ENCODE measurements at regions not wholly inside any gene's neighbourhood (a gene's known extent, or its start where the extent isn't known, plus 50 kb on each side); places are given as distances from the start of the nearest gene placed in this dataset.
A peak's percentile ranks its signal among the peaks of the same experiment; 100 is the strongest.

GRCh38 chr14:98889836-98890185, 382.2 kb downstream of the BCL11B start:
- no peaks in the 10 kb centered on the region for H3K79me1 ChIP-seq (ENCODE audit: low read depth, low read length)
- no peak overlapping the region for H3K23ac ChIP-seq (ENCODE audit: low read depth, low read length, poor library complexity)
- no peaks in the 10 kb centered on the region for H3K36me3 ChIP-seq (replicated peaks in 1 of 2; ENCODE audit: control insufficient read depth in 2 of 2, insufficient read depth in 2 of 2, low read length in 2 of 2)

GRCh38 chr14:98890556-98891340, 381.2 kb downstream of the BCL11B start:
- no peak overlapping the region for H4K8ac ChIP-seq (ENCODE audit: low read depth, low read length)
- DNase-seq (ENCODE audit: low spot score), result peak; percentile 24
- peak overlapping the region; percentile 73 for H2AK5ac ChIP-seq (ENCODE audit: low read depth, low read length)
- no peak overlapping the region for H3K27ac ChIP-seq (replicated peaks; ENCODE audit: low read length)
- no peak overlapping the region for H3K4me3 ChIP-seq (ENCODE audit: low read length in 2 of 2)
- peaks cover 0 to 3% (median 0%) of the 10 kb centered on the region in 3 experiments for H3K27me3 ChIP-seq (ENCODE audit: control insufficient read depth in 3 of 3, insufficient read depth in 3 of 3, low read depth in 1 of 3, low read length in 3 of 3)
- H3K36me3 ChIP-seq (replicated peaks in 1 of 2; ENCODE audit: control insufficient read depth in 2 of 2, insufficient read depth in 2 of 2, low read length in 2 of 2), result no peaks in the 10 kb centered on the region
- no CpG with 5 or more reads among the region's 13 CpGs for WGBS, 2 donors (ENCODE audit: extremely low coverage in 2 of 2, insufficient read length in 2 of 2, insufficient replicate concordance in 1 of 2)
- H3K4ac ChIP-seq (ENCODE audit: low read length), result no peak overlapping the region
- no peak overlapping the region for H2BK120ac ChIP-seq (ENCODE audit: low read depth, low read length)
- no peak overlapping the region for H2BK15ac ChIP-seq (ENCODE audit: low read length)
- H3K9me3 ChIP-seq (replicated peaks in 1 of 2; ENCODE audit: control insufficient read depth in 2 of 2, insufficient read depth in 1 of 2, low read depth in 1 of 2, low read length in 2 of 2), result peaks cover 0 to 3% of the 10 kb centered on the region in 2 donors
- no peak overlapping the region for H3K4me2 ChIP-seq (ENCODE audit: insufficient read depth, low read length, poor library complexity, severe bottlenecking)
- H2BK5ac ChIP-seq (ENCODE audit: low read length), result no peak overlapping the region
- no peak overlapping the region for H3K23ac ChIP-seq (ENCODE audit: low read depth, low read length, poor library complexity)
- H4K91ac ChIP-seq (ENCODE audit: low read depth, low read length, poor library complexity), result no peak overlapping the region
- no peak overlapping the region for H3K18ac ChIP-seq (ENCODE audit: low read length)
- no peak overlapping the region for H2AFZ ChIP-seq (ENCODE audit: low read length)
- no peak overlapping the region for H2BK12ac ChIP-seq (ENCODE audit: low read length)
- H3K4me1 ChIP-seq (ENCODE audit: control insufficient read depth in 2 of 2, insufficient read depth in 1 of 2, low read depth in 1 of 2, low read length in 2 of 2), result peaks cover 0 to 12% of the 10 kb centered on the region in 2 donors
- no peaks in the 10 kb centered on the region for H3K79me1 ChIP-seq (ENCODE audit: low read depth, low read length)
- no peak overlapping the region for H3K9ac ChIP-seq (ENCODE audit: low read depth, low read length, poor library complexity)
- H3K14ac ChIP-seq (ENCODE audit: low read length), result no peak overlapping the region

More at GRCh38 chr14:98889836-98890185, 382.2 kb downstream of the BCL11B start:
- Histone ChIP-seq H4K8ac (ENCODE audit: low read depth, low read length) (no peak overlapping the region), H3K18ac (ENCODE audit: low read length) (peak overlapping the region; percentile 68), H3K14ac (ENCODE audit: low read length) (no peak overlapping the region), H3K4me1 (ENCODE audit: control insufficient read depth in 2 of 2, insufficient read depth in 1 of 2, low read depth in 1 of 2, low read length in 2 of 2) (peaks cover 0 to 14% of the 10 kb centered on the region in 2 donors), H2AK5ac (ENCODE audit: low read depth, low read length) (peak overlapping the region; percentile 31), H2BK5ac (ENCODE audit: low read length) (peak overlapping the region; percentile 49), H2BK120ac (ENCODE audit: low read depth, low read length) (no peak overlapping the region), H2BK15ac (ENCODE audit: low read length) (no peak overlapping the region), H3K9me3 (replicated peaks in 1 of 2; ENCODE audit: control insufficient read depth in 2 of 2, insufficient read depth in 1 of 2, low read depth in 1 of 2, low read length in 2 of 2) (peaks cover 0 to 3% of the 10 kb centered on the region in 2 donors), H3K4ac (ENCODE audit: low read length) (no peak overlapping the region), H3K9ac (ENCODE audit: low read depth, low read length, poor library complexity) (no peak overlapping the region), H3K27ac (replicated peaks; ENCODE audit: low read length) (no peak overlapping the region), H3K4me2 (ENCODE audit: insufficient read depth, low read length, poor library complexity, severe bottlenecking) (no peak overlapping the region), H4K91ac (ENCODE audit: low read depth, low read length, poor library complexity) (no peak overlapping the region), H3K27me3 (ENCODE audit: control insufficient read depth in 3 of 3, insufficient read depth in 3 of 3, low read depth in 1 of 3, low read length in 3 of 3) (peaks cover 0 to 3% (median 0%) of the 10 kb centered on the region in 3 experiments), H2AFZ (ENCODE audit: low read length) (no peak overlapping the region), H3K4me3 (ENCODE audit: low read length in 2 of 2) (no peak overlapping the region), H2BK12ac (ENCODE audit: low read length) (peak overlapping the region; percentile 5)
- WGBS, 2 donors (ENCODE audit: extremely low coverage in 2 of 2, insufficient read length in 2 of 2, insufficient replicate concordance in 1 of 2), result no CpG with 5 or more reads among the region's 8 CpGs
- no peak for DNase-seq (ENCODE audit: low spot score)

- Histone ChIP-seq H2BK12ac (ENCODE audit: low read length) (no peak overlapping the region), H3K27ac (replicated peaks; ENCODE audit: low read length) (no peak overlapping the region), H3K27me3 (ENCODE audit: control insufficient read depth in 3 of 3, insufficient read depth in 3 of 3, low read depth in 1 of 3, low read length in 3 of 3) (peaks cover 0 to 3% (median 0%) of the 10 kb centered on the region in 3 experiments), H2BK120ac (ENCODE audit: low read depth, low read length) (no peak overlapping the region), H3K18ac (ENCODE audit: low read length) (no peak overlapping the region), H3K4me2 (ENCODE audit: insufficient read depth, low read length, poor library complexity, severe bottlenecking) (no peak overlapping the region), H3K4ac (ENCODE audit: low read length) (no peak overlapping the region), H3K79me1 (ENCODE audit: low read depth, low read length) (no peaks in the 10 kb centered on the region), H3K4me3 (ENCODE audit: low read length in 2 of 2) (no peak overlapping the region), H2BK15ac (ENCODE audit: low read length) (no peak overlapping the region), H4K91ac (ENCODE audit: low read depth, low read length, poor library complexity) (no peak overlapping the region), H4K8ac (ENCODE audit: low read depth, low read length) (no peak overlapping the region), H3K14ac (ENCODE audit: low read length) (no peak overlapping the region), H2AFZ (ENCODE audit: low read length) (no peak overlapping the region), H3K9me3 (replicated peaks in 1 of 2; ENCODE audit: control insufficient read depth in 2 of 2, insufficient read depth in 1 of 2, low read depth in 1 of 2, low read length in 2 of 2) (peaks cover 0 to 3% of the 10 kb centered on the region in 2 donors), H3K36me3 (replicated peaks in 1 of 2; ENCODE audit: control insufficient read depth in 2 of 2, insufficient read depth in 2 of 2, low read length in 2 of 2) (no peaks in the 10 kb centered on the region), H2BK5ac (ENCODE audit: low read length) (no peak overlapping the region), H3K23ac (ENCODE audit: low read depth, low read length, poor library complexity) (no peak overlapping the region), H3K4me1 (ENCODE audit: control insufficient read depth in 2 of 2, insufficient read depth in 1 of 2, low read depth in 1 of 2, low read length in 2 of 2) (peaks cover 0 to 12% of the 10 kb centered on the region in 2 donors), H2AK5ac (ENCODE audit: low read depth, low read length) (no peak overlapping the region), H3K9ac (ENCODE audit: low read depth, low read length, poor library complexity) (no peak overlapping the region)
- no peak for DNase-seq (ENCODE audit: low spot score)
These were observed 378.3 kb downstream of the BCL11B start for GRCh38 chr14:98893675-98894074.

GRCh38 chr14:98894600-98894999, 377.4 kb downstream of the BCL11B start:
- H3K4me2 ChIP-seq (ENCODE audit: insufficient read depth, low read length, poor library complexity, severe bottlenecking), result no peak overlapping the region
- H4K8ac ChIP-seq (ENCODE audit: low read depth, low read length), result no peak overlapping the region
- H2BK15ac ChIP-seq (ENCODE audit: low read length), result no peak overlapping the region
- H3K18ac ChIP-seq (ENCODE audit: low read length), result no peak overlapping the region
- no peaks in the 10 kb centered on the region for H3K79me1 ChIP-seq (ENCODE audit: low read depth, low read length)
- H2AFZ ChIP-seq (ENCODE audit: low read length), result no peak overlapping the region
- no peak overlapping the region for H3K4me3 ChIP-seq (ENCODE audit: low read length in 2 of 2)
- H3K27ac ChIP-seq (replicated peaks; ENCODE audit: low read length), result no peak overlapping the region
- H3K23ac ChIP-seq (ENCODE audit: low read depth, low read length, poor library complexity), result no peak overlapping the region
- H3K14ac ChIP-seq (ENCODE audit: low read length), result no peak overlapping the region
- no peak overlapping the region for H2BK12ac ChIP-seq (ENCODE audit: low read length)
- no peak overlapping the region for H2BK120ac ChIP-seq (ENCODE audit: low read depth, low read length)
- H3K4ac ChIP-seq (ENCODE audit: low read length), result no peak overlapping the region
- H3K36me3 ChIP-seq (replicated peaks in 1 of 2; ENCODE audit: control insufficient read depth in 2 of 2, insufficient read depth in 2 of 2, low read length in 2 of 2), result no peaks in the 10 kb centered on the region
- no peak for DNase-seq (ENCODE audit: low spot score)
- H3K9me3 ChIP-seq (replicated peaks in 1 of 2; ENCODE audit: control insufficient read depth in 2 of 2, insufficient read depth in 1 of 2, low read depth in 1 of 2, low read length in 2 of 2), result no peaks in the 10 kb centered on the region
- WGBS, 2 donors (ENCODE audit: extremely low coverage in 2 of 2, insufficient read length in 2 of 2, insufficient replicate concordance in 1 of 2), result no CpG with 5 or more reads among the region's 5 CpGs
- H4K91ac ChIP-seq (ENCODE audit: low read depth, low read length, poor library complexity), result no peak overlapping the region
- no peak overlapping the region for H3K9ac ChIP-seq (ENCODE audit: low read depth, low read length, poor library complexity)
- no peak overlapping the region for H2AK5ac ChIP-seq (ENCODE audit: low read depth, low read length)
- no peak overlapping the region for H2BK5ac ChIP-seq (ENCODE audit: low read length)
- peaks cover 0 to 12% of the 10 kb centered on the region in 2 donors for H3K4me1 ChIP-seq (ENCODE audit: control insufficient read depth in 2 of 2, insufficient read depth in 1 of 2, low read depth in 1 of 2, low read length in 2 of 2)
- H3K27me3 ChIP-seq (ENCODE audit: control insufficient read depth in 3 of 3, insufficient read depth in 3 of 3, low read depth in 1 of 3, low read length in 3 of 3), result peaks cover 0 to 3% (median 0%) of the 10 kb centered on the region in 3 experiments
